Endothelial cell of umbilical vein (primary cell): ENCODE measurements at regions not wholly inside any gene's neighbourhood (a gene's known extent, or its start where the extent isn't known, plus 50 kb on each side); places are given as distances from the start of the nearest gene placed in this dataset.

ENCODE experiments used
- BruUV-seq: library from RNA; stranded (reverse); fragments of 400-500 nt; replicated peaks from 2 replicates; lab custom pipeline; 2021; lab: Mats Ljungman, UMichigan
- CTCF ChIA-PET: fragments of 300-600, 350-600 bp; sonication (Branson Sonifier 250); formaldehyde crosslinking; loops from one replicate; lab custom pipeline; 2021; ENCODE audit warnings: antibody characterized with exemption, inconsistent platforms; lab: Charles Lee
- POLR2A ChIA-PET: fragments of 300-600, 350-600 bp; sonication (Branson Sonifier 250); formaldehyde crosslinking; loops from one replicate; lab custom pipeline; 2021; ENCODE audit warnings: antibody characterized with exemption, inconsistent platforms; lab: Charles Lee
- DNase-seq: peaks from one replicate; pipeline ENCODE4 v3.0.0-alpha.2; 2011; ENCODE audit warnings: low read depth, low spot score
- FAIRE-seq: peaks from 2 replicates; lab custom pipeline; 2011; peaks lifted over from hg19 to GRCh38; lab: Jason Lieb, UNC
- H2AFZ ChIP-seq: 2 replicates; pipeline ENCODE4 v1.6.0; 2012; ENCODE audit warnings: low read depth, low read length, control low read depth, inconsistent platforms
- H3K27ac ChIP-seq: 2 replicates; pipeline ENCODE4 v1.5.1; 2011; ENCODE audit warnings: low read depth, mild to moderate bottlenecking, control low read depth, low read length, moderate library complexity; ENCODE audit not compliant: insufficient read depth
- H3K27me3 ChIP-seq, 2 experiments: 2 replicates each; pipeline versions ENCODE4 v1.6.0 to v1.6.1; 2011; ENCODE audit warnings: low read length in 2 of 2, mixed read lengths in 1 of 2; ENCODE audit not compliant: control insufficient read depth in 2 of 2, insufficient read depth in 2 of 2
- H3K36me3 ChIP-seq, 2 experiments: 2 replicates in 1 of 2; 3 replicates in 1 of 2; pipeline ENCODE4 v1.5.1; 2011; ENCODE audit warnings: low read length in 2 of 2, mild to moderate bottlenecking in 1 of 2, moderate library complexity in 1 of 2; ENCODE audit not compliant: control insufficient read depth in 2 of 2, insufficient read depth in 2 of 2; ENCODE audit errors: extremely low read depth in 1 of 2
- H3K4me1 ChIP-seq: 3 replicates; pipeline ENCODE4 v1.5.1; 2011; ENCODE audit warnings: mild to moderate bottlenecking, low read length; ENCODE audit not compliant: control insufficient read depth, insufficient read depth; ENCODE audit errors: extremely low read depth
- H3K4me2 ChIP-seq: 2 replicates; pipeline ENCODE4 v1.6.1; 2011; ENCODE audit warnings: low read length, control low read depth, mixed read lengths; ENCODE audit not compliant: insufficient read depth
- H3K4me3 ChIP-seq, 3 experiments: fragments of 200-600 bp in 1 of 3; sonication (generic), shearing (Covaris generic) in 1 of 3; replicated peaks in 1 of 3; 2 replicates each; pipeline ENCODE4 v1.5.1; 2011 to 2016; ENCODE audit warnings: control low read depth in 3 of 3, low read length in 3 of 3, mild to moderate bottlenecking in 2 of 3, inconsistent platforms in 1 of 3, low read depth in 1 of 3, moderate library complexity in 1 of 3; ENCODE audit not compliant: insufficient read depth in 1 of 3
- H3K79me2 ChIP-seq: 2 replicates; pipeline ENCODE4 v1.6.0; 2012; ENCODE audit warnings: low read length, inconsistent platforms; ENCODE audit not compliant: control insufficient read depth, insufficient read depth
- H3K9ac ChIP-seq: replicated peaks from 2 replicates; pipeline ENCODE3; 2011; ENCODE audit warnings: low read length, control low read depth; ENCODE audit not compliant: insufficient read depth; ENCODE audit errors: extremely low read depth
- H3K9me1 ChIP-seq: replicated peaks from 3 replicates; pipeline ENCODE4 v1.6.0; 2011; ENCODE audit warnings: mild to moderate bottlenecking, low read length; ENCODE audit not compliant: control insufficient read depth, insufficient read depth; ENCODE audit errors: extremely low read depth
- H3K9me3 ChIP-seq: replicated peaks from 2 replicates; pipeline ENCODE4 v1.5.1; 2012; ENCODE audit warnings: low read length, inconsistent platforms; ENCODE audit not compliant: control insufficient read depth, insufficient read depth
- H4K20me1 ChIP-seq: replicated peaks from 2 replicates; pipeline ENCODE3; 2011; ENCODE audit warnings: mild to moderate bottlenecking, low read length; ENCODE audit not compliant: control insufficient read depth, insufficient read depth; ENCODE audit errors: extremely low read depth
- CTCF ChIP-seq, 2 donors: IDR thresholded peaks; 1 replicate in 1 of 2; 2 replicates in 1 of 2; pipeline ENCODE4 v1.5.1; 2011; ENCODE audit warnings: low read length in 2 of 2, mild to moderate bottlenecking in 2 of 2, moderate library complexity in 2 of 2, control low read depth in 1 of 2, inconsistent platforms in 1 of 2, low read depth in 1 of 2; ENCODE audit not compliant: insufficient read depth in 1 of 2; ENCODE audit errors: extremely low read depth in 1 of 2
- EZH2 ChIP-seq: IDR thresholded peaks from 2 replicates; pipeline ENCODE4 v1.6.1; 2012; ENCODE audit warnings: borderline replicate concordance, low read depth, mild to moderate bottlenecking, moderate library complexity, low read length, inconsistent platforms; ENCODE audit not compliant: severe bottlenecking
- FOS ChIP-seq: IDR thresholded peaks from 2 replicates; pipeline ENCODE4 v1.6.1; 2011; ENCODE audit warnings: mild to moderate bottlenecking, low read length, moderate library complexity, borderline replicate concordance; ENCODE audit not compliant: insufficient read depth
- GATA2 ChIP-seq: IDR thresholded peaks from 2 replicates; pipeline ENCODE4 v1.7.0; 2011; ENCODE audit warnings: low read depth, mild to moderate bottlenecking, moderate library complexity, mixed read lengths, low read length; ENCODE audit not compliant: insufficient read length, insufficient read depth
- JUN ChIP-seq: IDR thresholded peaks from 2 replicates; pipeline ENCODE4 v1.6.1; 2011; ENCODE audit warnings: borderline replicate concordance, low read depth; ENCODE audit not compliant: insufficient read length, insufficient read depth
- MYC ChIP-seq: IDR thresholded peaks from one replicate; pipeline ENCODE4 v1.6.1; 2011; ENCODE audit warnings: mild to moderate bottlenecking, low read depth, low read length
- POLR2A ChIP-seq: IDR thresholded peaks from 2 replicates; pipeline ENCODE4 v1.6.1; 2012; ENCODE audit warnings: low read depth, mild to moderate bottlenecking, control low read depth, low read length
- POLR2AphosphoS5 ChIP-seq: IDR thresholded peaks from 2 replicates; pipeline ENCODE4 v1.6.1; 2012; ENCODE audit warnings: low read depth, mild to moderate bottlenecking, control low read depth, low read length, moderate library complexity; ENCODE audit not compliant: insufficient read depth
- dilution Hi-C: fragments of 300-500 bp; cut with MboI; formaldehyde crosslinking; loops from one replicate; pipeline ENCODE4 v1.15.0; 2019; ENCODE audit warnings: low sequenced_read_pairs; ENCODE audit not compliant: extremely low pct_ligation_motif_present
- intact Hi-C: fragments of 100-400 bp; cut with micrococcal nuclease; formaldehyde crosslinking; loops from one replicate; pipeline ENCODE4 v1.10.0; 2022
- TF ChIP-seq, protein P1 (sequence below): IDR thresholded peaks from 2 replicates; pipeline ENCODE4 v1.6.1; 2011; ENCODE audit not compliant: insufficient read depth, insufficient read length

DNA sequence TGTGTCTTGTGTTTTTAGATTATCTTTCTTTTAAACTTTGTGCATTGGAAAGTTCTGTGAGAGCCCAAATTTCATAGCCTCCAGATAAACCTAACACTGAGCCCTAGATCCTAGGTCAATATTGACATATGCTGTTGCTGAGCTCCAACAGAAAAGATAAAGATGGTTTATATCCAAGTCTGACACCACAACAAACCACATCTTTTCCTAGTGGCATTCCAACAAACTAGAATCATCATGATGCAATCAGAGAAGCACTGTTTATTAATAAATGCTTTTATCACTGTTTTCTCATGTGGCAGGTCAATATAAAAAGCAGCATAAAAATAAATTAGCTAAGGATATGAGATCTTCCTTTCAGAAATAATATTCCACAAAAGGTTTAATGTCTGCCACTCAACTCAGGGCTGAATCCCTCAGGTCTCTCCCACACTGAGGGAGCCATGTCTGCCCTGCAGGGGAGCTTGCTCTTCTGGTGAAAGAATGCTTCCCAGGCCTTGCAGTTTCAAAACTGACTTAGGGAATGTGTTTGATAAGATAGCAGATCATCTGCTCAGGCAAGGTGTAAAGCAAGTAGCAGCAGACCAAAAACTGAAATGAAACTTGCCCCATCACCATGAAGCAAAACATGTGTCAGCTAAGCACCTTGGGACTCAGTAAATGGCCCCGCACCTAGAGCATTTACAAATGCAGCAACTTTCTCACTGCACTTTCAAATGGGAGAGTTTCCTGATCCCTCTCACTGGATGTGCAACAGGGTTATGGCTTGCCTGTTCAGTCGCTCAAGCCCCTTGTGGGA lies 493.0 kb downstream of the AGTPBP1 start:
- H4K20me1 ChIP-seq = no peaks in the 10 kb centered on the region
- H3K79me2 ChIP-seq = no peaks in the 10 kb centered on the region
- no peaks in the 10 kb centered on the region for H3K27me3 ChIP-seq
- dilution Hi-C loops (no loop called here), intact Hi-C loops (no loop called here)
- ChIA-PET CTCF (interaction anchor here (0.9 to 1.3 kb wide), 2 partner anchors 10 to 13 kb away, joined by 3 read pairs; no protein-coding TSS in a partner anchor), POLR2A (no interaction called here)
- H3K36me3 ChIP-seq = no peaks in the 10 kb centered on the region
- no peak for TF ChIP-seq CTCF (IDR thresholded peaks at IDR 0.05; ENCODE audit: extremely low read depth in 1 of 2, insufficient read depth in 1 of 2, low read depth in 1 of 2, low read length in 2 of 2)
- TF ChIP-seq, protein P1, sequence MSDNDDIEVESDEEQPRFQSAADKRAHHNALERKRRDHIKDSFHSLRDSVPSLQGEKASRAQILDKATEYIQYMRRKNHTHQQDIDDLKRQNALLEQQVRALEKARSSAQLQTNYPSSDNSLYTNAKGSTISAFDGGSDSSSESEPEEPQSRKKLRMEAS = no peak
- no peak for TF ChIP-seq GATA2
- TF ChIP-seq POLR2A = no peak
- no peak for TF ChIP-seq POLR2AphosphoS5
- no peak for TF ChIP-seq JUN
- no peak for TF ChIP-seq FOS
- no peak for TF ChIP-seq EZH2
- TF ChIP-seq MYC = no peak
- no peaks in the 10 kb centered on the region for H3K4me1 ChIP-seq
- no peak overlapping the region for H3K9ac ChIP-seq
- no TSS peak for BruUV-seq
- H3K4me3 ChIP-seq = no peak overlapping the region
- H3K9me1 ChIP-seq = no peaks in the 10 kb centered on the region
- FAIRE-seq = no peak
- DNase-seq = no peak
- H3K9me3 ChIP-seq = no peaks in the 10 kb centered on the region
- no peak overlapping the region for H2AFZ ChIP-seq
- H3K4me2 ChIP-seq = no peak overlapping the region
- H3K27ac ChIP-seq = no peak overlapping the region
